ENCODE measurements at regions not wholly inside any gene's neighbourhood (a gene's known extent, or its start where the extent isn't known, plus 50 kb on each side); places are given as distances from the start of the nearest gene placed in this dataset.
"Not testable (repeated sequence)": the region's sequence is repeated elsewhere in the genome, so short reads cannot be mapped to it uniquely, and the experiment has no call there.

DNA sequence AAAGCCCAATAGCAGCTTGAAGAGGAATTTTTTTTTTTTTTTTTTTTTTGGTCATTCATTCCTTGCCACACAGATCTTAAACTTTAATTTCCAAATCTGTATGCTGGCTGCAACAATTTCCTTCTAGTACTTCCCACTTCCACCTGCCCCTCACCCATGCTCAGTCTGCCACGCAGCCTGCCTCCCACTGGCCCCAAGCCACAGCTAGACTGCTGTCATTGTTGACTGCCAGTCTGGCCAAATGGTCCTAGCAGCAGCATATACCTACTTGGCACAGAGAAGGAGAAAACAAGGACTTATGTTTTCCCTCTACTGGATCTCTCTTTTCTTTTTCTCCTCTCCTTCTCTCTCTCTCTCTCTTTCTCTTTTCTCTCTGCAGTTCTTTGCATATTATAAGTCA, 118.3 kb upstream of the HEY2 start:
- no peak overlapping the region for H2AFZ ChIP-seq (ENCODE audit: low read depth, low read length, severe bottlenecking)
- H3K27ac ChIP-seq (ENCODE audit: low read depth, low read length) = no peak overlapping the region
- H3K9ac ChIP-seq (ENCODE audit: low read length) = no peak overlapping the region
- no peaks in the 10 kb centered on the region for H3K27me3 ChIP-seq (ENCODE audit: low read length)
- no peak overlapping the region for H3K4me3 ChIP-seq (ENCODE audit: insufficient read depth, low read length, poor library complexity, severe bottlenecking)
- H3K9me2 ChIP-seq (replicated peaks; ENCODE audit: insufficient read depth, low read length) = no peaks in the 10 kb centered on the region
- no peak overlapping the region for H3K4me2 ChIP-seq (ENCODE audit: low read depth, low read length, poor library complexity, severe bottlenecking)
- no peaks in the 10 kb centered on the region for H4K20me1 ChIP-seq (ENCODE audit: low read depth, low read length)
- H3K9me3 ChIP-seq (ENCODE audit: insufficient read depth, low read length) = no peaks in the 10 kb centered on the region
- H3K36me3 ChIP-seq (ENCODE audit: low read length) = no peaks in the 10 kb centered on the region
- H3K79me2 ChIP-seq (ENCODE audit: insufficient read depth, low read length) = no peaks in the 10 kb centered on the region
- no peak for TF ChIP-seq EZH2phosphoT487 (conservative IDR thresholded peaks at IDR 0.05; ENCODE audit: low read length)
- TF ChIP-seq, protein P1, sequence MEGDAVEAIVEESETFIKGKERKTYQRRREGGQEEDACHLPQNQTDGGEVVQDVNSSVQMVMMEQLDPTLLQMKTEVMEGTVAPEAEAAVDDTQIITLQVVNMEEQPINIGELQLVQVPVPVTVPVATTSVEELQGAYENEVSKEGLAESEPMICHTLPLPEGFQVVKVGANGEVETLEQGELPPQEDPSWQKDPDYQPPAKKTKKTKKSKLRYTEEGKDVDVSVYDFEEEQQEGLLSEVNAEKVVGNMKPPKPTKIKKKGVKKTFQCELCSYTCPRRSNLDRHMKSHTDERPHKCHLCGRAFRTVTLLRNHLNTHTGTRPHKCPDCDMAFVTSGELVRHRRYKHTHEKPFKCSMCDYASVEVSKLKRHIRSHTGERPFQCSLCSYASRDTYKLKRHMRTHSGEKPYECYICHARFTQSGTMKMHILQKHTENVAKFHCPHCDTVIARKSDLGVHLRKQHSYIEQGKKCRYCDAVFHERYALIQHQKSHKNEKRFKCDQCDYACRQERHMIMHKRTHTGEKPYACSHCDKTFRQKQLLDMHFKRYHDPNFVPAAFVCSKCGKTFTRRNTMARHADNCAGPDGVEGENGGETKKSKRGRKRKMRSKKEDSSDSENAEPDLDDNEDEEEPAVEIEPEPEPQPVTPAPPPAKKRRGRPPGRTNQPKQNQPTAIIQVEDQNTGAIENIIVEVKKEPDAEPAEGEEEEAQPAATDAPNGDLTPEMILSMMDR (IDR thresholded peaks at IDR 0.05; ENCODE audit: insufficient read depth, low read length, poor library complexity, severe bottlenecking) = no peak
- H3F3A ChIP-seq (ENCODE audit: insufficient read depth) = no peaks in the 10 kb centered on the region

DNA sequence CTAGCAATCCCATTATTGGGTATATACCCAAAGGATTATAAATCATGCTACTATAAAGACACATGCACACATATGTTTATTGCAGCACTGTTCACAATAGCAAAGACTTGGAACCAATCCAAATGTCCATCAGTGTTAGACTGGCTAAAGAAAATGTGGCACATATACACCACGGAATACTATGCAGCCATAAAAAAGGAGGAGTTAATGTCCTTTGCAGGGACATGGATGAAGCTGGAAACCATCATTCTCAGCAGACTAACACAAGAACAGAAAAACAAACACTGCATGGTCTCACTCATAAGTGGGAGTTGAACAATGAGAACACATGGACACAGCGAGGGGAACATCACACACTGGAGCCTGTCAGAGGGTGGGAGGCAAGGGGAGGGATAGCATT, 113.4 kb upstream of the HEY2 start:
- not testable (repeated sequence) for H3F3A ChIP-seq (ENCODE audit: insufficient read depth)

GRCh38 chr6:125636671-125637070, 112.8 kb upstream of the HEY2 start:
- no peaks in the 10 kb centered on the region for H3K36me3 ChIP-seq (ENCODE audit: low read length)
- H3K9ac ChIP-seq (ENCODE audit: low read length) = no peak overlapping the region
- H3K9me3 ChIP-seq (ENCODE audit: insufficient read depth, low read length) = no peaks in the 10 kb centered on the region
- no peaks in the 10 kb centered on the region for H3K79me2 ChIP-seq (ENCODE audit: insufficient read depth, low read length)
- H2AFZ ChIP-seq (ENCODE audit: low read depth, low read length, severe bottlenecking) = no peak overlapping the region
- no peaks in the 10 kb centered on the region for H4K20me1 ChIP-seq (ENCODE audit: low read depth, low read length)
- H3K4me2 ChIP-seq (ENCODE audit: low read depth, low read length, poor library complexity, severe bottlenecking) = no peak overlapping the region
- no peaks in the 10 kb centered on the region for H3K27me3 ChIP-seq (ENCODE audit: low read length)
- H3K4me3 ChIP-seq (ENCODE audit: insufficient read depth, low read length, poor library complexity, severe bottlenecking) = no peak overlapping the region
- H3F3A ChIP-seq (ENCODE audit: insufficient read depth) = no peaks in the 10 kb centered on the region
- no peaks in the 10 kb centered on the region for H3K9me2 ChIP-seq (replicated peaks; ENCODE audit: insufficient read depth, low read length)
- TF ChIP-seq EZH2phosphoT487 (conservative IDR thresholded peaks at IDR 0.05; ENCODE audit: low read length) = no peak
- TF ChIP-seq, protein P1 (IDR thresholded peaks at IDR 0.05; ENCODE audit: insufficient read depth, low read length, poor library complexity, severe bottlenecking) = no peak
- H3K27ac ChIP-seq (ENCODE audit: low read depth, low read length) = no peak overlapping the region

More for the DNA sequence above, 113.4 kb upstream of the HEY2 start:
- H3K9ac ChIP-seq (ENCODE audit: low read length); H3K4me3 ChIP-seq (ENCODE audit: insufficient read depth, low read length, poor library complexity, severe bottlenecking); H3K9me3 ChIP-seq (ENCODE audit: insufficient read depth, low read length); H3K4me2 ChIP-seq (ENCODE audit: low read depth, low read length, poor library complexity, severe bottlenecking); H4K20me1 ChIP-seq (ENCODE audit: low read depth, low read length); H3K9me2 ChIP-seq (replicated peaks; ENCODE audit: insufficient read depth, low read length); H3K27me3 ChIP-seq (ENCODE audit: low read length); H3K27ac ChIP-seq (ENCODE audit: low read depth, low read length); H3K36me3 ChIP-seq (ENCODE audit: low read length); H2AFZ ChIP-seq (ENCODE audit: low read depth, low read length, severe bottlenecking); H3K79me2 ChIP-seq (ENCODE audit: insufficient read depth, low read length): not testable (repeated sequence)

GRCh38 chr6:125637207-125637606, 112.2 kb upstream of the HEY2 start:
- no peaks in the 10 kb centered on the region for H3K79me2 ChIP-seq (ENCODE audit: insufficient read depth, low read length)
- H3F3A ChIP-seq (ENCODE audit: insufficient read depth) = no peaks in the 10 kb centered on the region
- H3K4me2 ChIP-seq (ENCODE audit: low read depth, low read length, poor library complexity, severe bottlenecking) = no peak overlapping the region
- H3K9ac ChIP-seq (ENCODE audit: low read length) = no peak overlapping the region
- H3K36me3 ChIP-seq (ENCODE audit: low read length) = no peaks in the 10 kb centered on the region
- H4K20me1 ChIP-seq (ENCODE audit: low read depth, low read length) = no peaks in the 10 kb centered on the region
- H3K9me3 ChIP-seq (ENCODE audit: insufficient read depth, low read length) = no peaks in the 10 kb centered on the region
- H3K27me3 ChIP-seq (ENCODE audit: low read length) = no peaks in the 10 kb centered on the region
- no peaks in the 10 kb centered on the region for H3K9me2 ChIP-seq (replicated peaks; ENCODE audit: insufficient read depth, low read length)
- no peak for TF ChIP-seq EZH2phosphoT487 (conservative IDR thresholded peaks at IDR 0.05; ENCODE audit: low read length)
- TF ChIP-seq, protein P1 (IDR thresholded peaks at IDR 0.05; ENCODE audit: insufficient read depth, low read length, poor library complexity, severe bottlenecking) = no peak
- H2AFZ ChIP-seq (ENCODE audit: low read depth, low read length, severe bottlenecking) = no peak overlapping the region
- no peak overlapping the region for H3K4me3 ChIP-seq (ENCODE audit: insufficient read depth, low read length, poor library complexity, severe bottlenecking)
- H3K27ac ChIP-seq (ENCODE audit: low read depth, low read length) = no peak overlapping the region

Measured in SU-DHL-6 (cell line).